ENCODE measurements at regions not wholly inside any gene's neighbourhood (a gene's known extent, or its start where the extent isn't known, plus 50 kb on each side); places are given as distances from the start of the nearest gene placed in this dataset.

DNA sequence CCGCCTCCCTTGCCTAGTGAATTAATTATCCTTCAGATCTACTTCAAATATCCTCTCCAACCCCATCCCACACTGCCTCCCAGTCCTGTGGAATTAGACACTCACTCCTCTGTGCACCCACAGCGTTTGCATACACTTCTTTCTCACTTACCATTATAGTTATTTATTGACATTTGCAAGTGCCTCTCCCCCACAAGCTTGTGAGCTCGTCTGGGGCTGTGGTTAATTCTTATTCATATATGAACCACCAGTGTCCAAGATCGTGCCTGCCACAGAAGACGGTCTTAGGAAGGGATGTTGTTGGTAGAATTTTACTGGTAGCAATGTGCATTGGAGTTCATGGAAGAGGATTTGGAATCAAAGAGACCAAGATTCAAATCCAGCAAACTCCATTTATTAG is 68.1 kb upstream of the AOAH start:
- TF ChIP-seq, protein P1, sequence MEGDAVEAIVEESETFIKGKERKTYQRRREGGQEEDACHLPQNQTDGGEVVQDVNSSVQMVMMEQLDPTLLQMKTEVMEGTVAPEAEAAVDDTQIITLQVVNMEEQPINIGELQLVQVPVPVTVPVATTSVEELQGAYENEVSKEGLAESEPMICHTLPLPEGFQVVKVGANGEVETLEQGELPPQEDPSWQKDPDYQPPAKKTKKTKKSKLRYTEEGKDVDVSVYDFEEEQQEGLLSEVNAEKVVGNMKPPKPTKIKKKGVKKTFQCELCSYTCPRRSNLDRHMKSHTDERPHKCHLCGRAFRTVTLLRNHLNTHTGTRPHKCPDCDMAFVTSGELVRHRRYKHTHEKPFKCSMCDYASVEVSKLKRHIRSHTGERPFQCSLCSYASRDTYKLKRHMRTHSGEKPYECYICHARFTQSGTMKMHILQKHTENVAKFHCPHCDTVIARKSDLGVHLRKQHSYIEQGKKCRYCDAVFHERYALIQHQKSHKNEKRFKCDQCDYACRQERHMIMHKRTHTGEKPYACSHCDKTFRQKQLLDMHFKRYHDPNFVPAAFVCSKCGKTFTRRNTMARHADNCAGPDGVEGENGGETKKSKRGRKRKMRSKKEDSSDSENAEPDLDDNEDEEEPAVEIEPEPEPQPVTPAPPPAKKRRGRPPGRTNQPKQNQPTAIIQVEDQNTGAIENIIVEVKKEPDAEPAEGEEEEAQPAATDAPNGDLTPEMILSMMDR (IDR thresholded peaks at IDR 0.05): no peak
- TF ChIP-seq EZH2phosphoT487 (IDR thresholded peaks at IDR 0.05): no peak
- no peak for TF ChIP-seq EZH2 (IDR thresholded peaks at IDR 0.05)

Data from neural progenitor cell (in vitro differentiated cells).